Islet precursor cell (in vitro differentiated cells): ENCODE measurements at regions not wholly inside any gene's neighbourhood (a gene's known extent, or its start where the extent isn't known, plus 50 kb on each side); places are given as distances from the start of the nearest gene placed in this dataset.
"Not testable (repeated sequence)": the region's sequence is repeated elsewhere in the genome, so short reads cannot be mapped to it uniquely, and the experiment has no call there.

Experiments used
- DNase-seq: peaks from one replicate; pipeline ENCODE4 v3.0.0-alpha.2; 2018

DNA sequence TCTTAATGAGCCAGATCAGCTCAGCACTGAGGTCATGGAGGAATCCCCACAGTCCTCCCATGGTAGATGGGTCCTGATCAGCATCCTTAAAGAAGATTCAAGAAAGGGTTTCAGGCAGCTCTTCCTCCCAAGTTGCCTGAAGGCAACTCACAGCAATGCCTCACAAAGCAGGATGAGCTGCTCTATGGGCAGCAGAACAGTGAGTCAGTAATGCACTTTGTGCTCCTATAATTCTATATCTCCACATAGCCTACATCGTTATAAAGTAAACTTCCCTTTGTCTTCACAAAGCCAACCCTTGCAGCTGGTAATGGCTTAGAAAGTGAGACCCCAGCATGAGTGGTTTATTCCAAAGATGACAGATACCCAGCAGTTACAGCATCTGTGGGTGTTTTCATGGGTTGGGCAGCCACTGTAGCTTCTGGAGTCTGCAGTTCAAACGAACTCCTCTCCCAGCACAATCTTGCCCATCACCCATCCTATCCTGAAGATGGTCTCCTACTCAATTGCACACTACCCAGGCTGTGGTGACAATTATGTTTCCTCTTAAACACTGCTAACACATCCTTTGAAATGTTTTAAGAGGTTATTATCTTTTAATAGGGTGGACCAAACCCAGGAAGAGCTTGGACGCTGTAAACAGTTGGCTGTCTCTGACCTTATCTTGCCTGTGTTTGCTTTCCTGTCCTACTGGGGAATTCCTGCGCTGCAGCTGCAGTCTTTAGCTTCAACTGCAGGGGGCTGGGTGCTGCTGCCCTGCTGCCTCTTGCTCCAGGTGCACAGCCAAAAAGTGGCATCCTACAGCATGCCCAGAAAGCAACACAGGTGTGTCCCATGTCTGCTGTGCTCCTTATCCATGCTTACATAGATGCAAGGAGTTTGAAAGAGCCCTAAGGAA lies 286.9 kb downstream of the ANAPC1 start:
- not testable (repeated sequence) for DNase-seq

- not testable (repeated sequence) for DNase-seq
Observed at GRCh38 chr2:111598944-111599343, 285.0 kb downstream of the ANAPC1 start.

DNA sequence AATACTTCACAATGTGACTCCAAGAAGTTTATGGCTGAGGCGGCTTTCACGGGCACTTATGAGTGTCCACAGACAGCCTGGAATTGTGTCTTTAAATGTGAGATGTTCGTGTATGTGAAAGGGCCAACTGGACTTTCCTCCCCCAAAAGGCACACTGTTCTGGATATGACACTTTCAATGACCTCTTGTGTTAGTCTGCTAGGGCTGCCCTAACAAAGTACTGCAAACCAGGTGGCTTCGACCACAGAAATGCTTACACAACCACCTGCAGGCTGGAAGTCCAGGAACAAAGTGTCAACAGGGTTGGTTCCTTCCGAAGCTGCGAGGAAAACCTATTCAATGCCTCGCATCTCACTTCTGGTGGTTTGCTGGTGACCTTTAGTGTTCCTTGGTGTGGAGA lies 281.7 kb downstream of the ANAPC1 start:
- DNase-seq: not testable (repeated sequence)

DNA sequence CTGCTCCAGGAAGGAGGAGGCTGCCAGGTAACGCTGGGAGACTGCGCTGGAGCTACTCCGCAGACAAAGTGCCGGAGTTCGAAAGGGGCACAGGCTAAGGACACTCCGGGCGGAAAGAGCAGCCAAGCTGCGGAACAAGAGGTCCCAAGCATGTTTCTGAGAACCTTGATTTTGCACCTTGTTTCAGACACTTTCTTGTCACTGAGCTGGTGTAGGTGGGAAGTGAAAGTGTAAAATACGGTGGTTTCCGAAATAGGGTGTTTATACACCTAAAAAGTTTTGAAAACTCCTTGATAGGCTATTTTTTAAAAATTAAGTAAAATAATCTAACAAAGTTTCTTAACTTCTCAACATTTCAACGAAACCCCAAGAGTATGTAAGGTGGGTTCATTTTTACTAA lies 278.2 kb downstream of the ANAPC1 start:
- DNase-seq: not testable (repeated sequence)

- not testable (repeated sequence) for DNase-seq
Observed at GRCh38 chr2:111606632-111607031, 277.4 kb downstream of the ANAPC1 start.

DNA sequence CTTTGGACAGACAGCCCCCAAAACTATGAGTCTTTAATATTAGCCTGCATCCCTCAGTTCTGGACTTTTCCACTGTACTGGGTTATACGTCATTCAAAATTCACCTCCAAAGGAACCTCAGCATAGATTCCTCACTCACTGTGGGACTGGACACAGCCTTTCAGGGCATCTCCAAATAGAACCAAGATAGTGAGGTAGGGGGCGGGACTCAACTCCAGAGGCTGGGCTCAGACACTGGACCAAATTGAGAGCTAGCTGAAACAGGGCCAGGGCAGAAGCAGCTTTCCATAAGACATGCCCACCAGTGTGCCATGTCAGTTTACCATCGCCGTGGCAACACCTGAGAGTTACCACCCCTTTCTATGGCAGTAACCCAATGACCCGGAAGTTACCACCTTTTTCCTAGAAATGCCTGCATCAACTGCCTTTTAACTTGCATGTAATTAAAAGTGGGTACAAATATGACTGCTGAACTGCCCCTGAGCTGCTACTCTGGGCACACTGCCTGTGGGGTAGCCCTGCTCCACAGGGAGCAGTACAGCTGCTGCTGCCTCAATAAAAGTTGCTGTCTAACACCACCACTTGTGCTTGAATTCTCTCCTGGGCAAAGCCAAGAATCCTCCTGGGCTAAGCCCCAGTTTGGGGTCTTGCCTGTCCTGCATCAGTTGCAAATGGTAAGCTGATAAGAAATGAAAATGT lies 274.7 kb downstream of the ANAPC1 start:
- not testable (repeated sequence) for DNase-seq

DNA sequence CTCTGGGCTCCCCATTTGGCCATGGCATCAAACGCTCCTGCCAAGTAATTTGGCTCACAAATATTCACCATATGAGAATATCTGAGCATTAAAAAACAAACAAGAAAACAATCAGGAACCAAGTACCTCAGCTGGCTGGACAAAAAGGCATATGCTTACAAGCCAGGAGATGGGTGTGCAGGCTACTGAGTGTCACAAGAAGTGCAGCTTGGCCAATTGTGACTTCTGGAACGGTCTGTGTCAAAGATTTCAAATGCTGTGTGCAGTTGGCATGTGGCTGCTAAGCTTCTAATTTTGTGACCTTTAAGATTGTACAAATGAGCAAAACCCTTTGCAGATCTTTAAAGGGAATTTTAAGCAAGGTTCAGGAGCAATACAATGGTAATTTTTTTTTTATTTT lies 274.0 kb downstream of the ANAPC1 start:
- DNase-seq: not testable (repeated sequence)

DNA sequence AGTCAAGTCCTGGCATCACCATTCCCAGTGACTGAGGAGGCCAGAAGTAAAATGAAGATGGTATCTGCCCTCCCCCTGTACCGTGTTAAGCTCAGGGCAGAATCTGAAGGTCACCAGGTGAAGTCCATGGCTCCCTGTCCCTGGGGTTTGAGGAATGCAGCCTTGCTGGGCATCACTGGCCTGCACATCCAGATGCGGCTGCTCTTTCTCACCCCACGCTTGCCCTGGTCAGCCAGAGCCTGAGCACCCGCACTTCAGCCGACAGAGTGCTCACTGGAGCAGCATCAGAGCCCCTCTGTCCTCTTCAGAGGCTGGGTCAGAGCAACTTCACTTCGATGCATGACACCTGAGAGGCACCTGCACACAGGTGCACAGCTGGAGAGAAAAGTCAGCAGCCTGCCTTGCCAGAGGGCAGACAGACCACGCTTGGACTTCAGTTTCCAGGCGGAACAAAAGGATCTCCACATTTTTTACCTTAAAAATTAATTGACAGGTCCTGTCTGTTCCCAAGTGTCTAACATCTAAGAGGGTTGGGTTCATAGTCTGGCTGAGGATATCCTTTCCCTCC lies 267.3 kb downstream of the ANAPC1 start:
- DNase-seq: no peak

- DNase-seq: no peak
Observed at GRCh38 chr2:111617299-111618225, 266.4 kb downstream of the ANAPC1 start.

GRCh38 chr2:111618226-111618977 lies 265.6 kb downstream of the ANAPC1 start:
- DNase-seq: no peak

- no peak for DNase-seq
Observed at GRCh38 chr2:111618978-111619902, 264.8 kb downstream of the ANAPC1 start.

- DNase-seq: no peak
Observed at GRCh38 chr2:111620281-111620680, 263.7 kb downstream of the ANAPC1 start.

DNA sequence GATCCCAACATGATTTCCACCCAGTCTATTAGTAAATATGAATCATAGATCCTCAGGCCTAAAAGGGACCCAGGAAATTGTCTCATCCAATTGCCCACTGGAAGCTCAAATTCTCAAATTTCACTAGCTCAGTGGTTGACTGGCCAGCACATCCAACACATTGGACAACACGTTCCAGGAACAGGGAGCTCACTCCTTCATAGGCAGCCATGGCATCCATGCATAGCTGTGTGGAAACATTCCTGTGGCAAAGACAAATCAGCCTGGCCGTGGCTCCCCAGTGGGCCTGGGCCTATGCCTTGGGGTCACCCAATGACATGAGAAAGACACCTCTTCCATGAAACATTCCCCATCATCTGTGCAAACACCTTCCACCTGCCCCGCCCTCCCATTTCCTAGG lies 261.1 kb downstream of the ANAPC1 start:
- DNase-seq: no peak

DNA sequence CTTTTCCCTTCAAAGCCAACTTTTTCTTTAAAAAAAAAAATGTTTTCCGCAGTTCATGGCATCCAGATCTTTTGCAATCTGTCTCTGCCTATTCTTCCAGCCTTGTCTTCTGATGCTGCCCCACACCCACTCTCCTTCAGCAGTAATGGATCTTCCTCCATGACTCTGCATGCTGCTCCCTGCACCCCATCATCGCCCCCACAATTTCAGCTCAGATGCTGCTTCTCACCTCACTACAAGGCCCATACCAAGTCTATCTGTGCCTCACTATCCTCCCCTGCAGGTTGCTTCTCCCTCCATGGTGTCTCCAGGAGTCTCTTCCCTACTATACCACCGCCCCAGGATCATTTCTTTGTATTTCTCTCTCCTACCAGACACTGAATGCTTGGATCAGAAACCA lies 260.6 kb downstream of the ANAPC1 start:
- DNase-seq: no peak

DNA sequence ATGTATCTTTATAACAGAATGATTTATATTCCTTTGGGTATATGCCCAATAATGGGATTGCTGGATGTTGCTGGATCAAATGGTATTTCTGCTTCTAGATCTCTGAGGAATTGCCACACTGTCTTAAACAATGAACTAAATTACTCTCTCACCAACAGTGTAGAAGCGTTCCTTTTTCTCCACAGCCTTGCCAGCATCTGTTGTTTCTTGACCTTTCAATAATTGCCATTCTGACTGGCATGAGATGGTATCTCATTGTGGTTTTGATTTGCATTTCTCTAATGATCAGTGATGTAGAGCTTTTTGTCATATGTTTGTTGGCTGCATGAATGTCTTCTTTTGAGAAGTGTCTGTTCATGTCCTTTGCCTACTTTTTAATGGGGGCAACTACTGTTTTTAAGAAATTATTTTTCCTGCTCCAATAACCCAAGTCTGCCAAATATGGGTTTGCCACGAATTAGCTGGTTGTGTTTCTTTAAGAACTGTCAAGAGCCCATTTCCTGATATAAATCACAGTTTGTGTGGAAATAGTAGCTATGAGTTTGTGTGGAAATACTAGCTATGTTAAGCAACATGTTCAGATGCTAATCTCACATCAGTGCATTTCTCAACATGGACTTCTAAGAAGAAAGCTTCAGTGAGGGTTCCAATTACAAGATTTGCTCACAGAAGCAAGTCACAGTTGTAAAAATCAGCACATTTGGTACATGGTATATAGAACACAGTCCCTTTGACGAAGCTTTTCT lies 259.4 kb downstream of the ANAPC1 start:
- DNase-seq: no peak

- DNase-seq: not testable (repeated sequence)
Observed at GRCh38 chr2:111625157-111625537, 258.8 kb downstream of the ANAPC1 start.

DNA sequence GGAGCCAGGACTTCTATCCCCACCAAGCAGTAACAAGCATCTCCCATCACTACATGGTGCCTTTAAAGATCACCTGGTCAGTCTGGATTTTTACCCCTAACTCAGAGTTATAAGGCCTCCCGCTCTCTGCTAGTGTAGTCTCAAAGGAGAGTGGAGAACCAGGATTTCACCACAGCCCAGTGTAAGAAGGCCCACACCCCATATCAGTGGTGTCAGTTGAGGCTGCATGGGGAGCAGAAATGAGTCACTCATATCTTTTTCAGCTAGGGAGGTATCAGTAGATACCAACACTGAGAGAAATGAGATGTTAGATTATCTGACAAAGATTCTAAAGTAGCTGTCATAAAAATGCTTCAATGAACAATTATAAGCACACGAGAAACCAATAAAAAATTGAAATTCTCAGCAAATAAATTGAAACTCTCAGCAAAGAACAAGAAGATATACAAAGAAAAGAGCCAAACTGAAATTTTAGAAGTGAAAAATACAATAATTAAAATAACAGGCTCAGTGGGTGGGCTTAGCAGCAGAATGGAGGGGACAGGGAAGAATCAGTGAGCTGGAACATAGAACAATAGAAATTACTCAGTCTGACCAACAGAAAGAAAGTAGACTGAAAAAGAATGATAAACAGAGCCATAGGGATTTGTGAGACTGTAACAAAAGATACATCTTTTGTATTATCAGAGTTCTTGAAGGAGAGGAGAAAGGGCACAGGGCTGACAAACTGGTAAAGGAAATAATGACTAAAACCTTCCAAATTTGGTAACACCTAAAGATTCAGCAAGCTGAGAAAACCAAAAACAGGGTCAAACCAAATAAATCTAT lies 257.7 kb downstream of the ANAPC1 start:
- no peak for DNase-seq

DNA sequence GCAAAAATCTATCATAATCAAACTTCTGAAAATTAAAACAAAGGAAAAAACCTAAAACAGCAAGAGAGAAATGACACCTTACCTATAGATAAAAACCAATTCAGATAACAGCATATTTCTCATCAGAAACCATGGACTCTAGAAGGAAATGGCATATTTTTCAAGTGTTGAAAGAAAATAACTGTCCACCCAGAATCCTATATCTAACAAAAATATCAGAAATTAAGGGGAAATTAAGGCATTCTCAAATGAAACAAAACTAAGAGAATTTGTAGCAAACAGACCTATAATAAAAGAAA lies 257.2 kb downstream of the ANAPC1 start:
- DNase-seq: no peak

GRCh38 chr2:111627256-111627655 lies 256.7 kb downstream of the ANAPC1 start:
- DNase-seq: no peak
